ENCODE measurements at regions not wholly inside any gene's neighbourhood (a gene's known extent, or its start where the extent isn't known, plus 50 kb on each side); places are given as distances from the start of the nearest gene placed in this dataset.

GRCh38 chr2:104344985-104345384, 508.9 kb upstream of the POU3F3 start:
- Mint-ChIP-seq H3K4me1 (ENCODE audit: low read depth, unreplicated experiment) (no peaks in the 10 kb centered on the region), H3K27ac (ENCODE audit: unreplicated experiment) (no peak overlapping the region), H3K4me3 (ENCODE audit: low read depth, unreplicated experiment) (no peak overlapping the region), H3K27me3 (ENCODE audit: unreplicated experiment) (no peaks in the 10 kb centered on the region), H3K36me3 (ENCODE audit: insufficient read depth, unreplicated experiment) (no peaks in the 10 kb centered on the region), H3K9me3 (ENCODE audit: low read depth, unreplicated experiment) (peaks cover 7% of the 10 kb centered on the region)
- no peak for DNase-seq
- TF ChIP-seq CTCF (IDR thresholded peaks at IDR 0.05; ENCODE audit: unreplicated experiment): no peak
- CTCF ChIA-PET: no interaction called here
- BruUV-seq (replicated peaks): no TSS peak
- intact Hi-C loops (cut with micrococcal nuclease; ENCODE audit: unreplicated experiment): no loop called here

- CTCF ChIA-PET: no interaction called here
- Mint-ChIP-seq H3K27me3 (ENCODE audit: unreplicated experiment) (no peaks in the 10 kb centered on the region), H3K4me3 (ENCODE audit: low read depth, unreplicated experiment) (no peak overlapping the region), H3K4me1 (ENCODE audit: low read depth, unreplicated experiment) (no peaks in the 10 kb centered on the region), H3K9me3 (ENCODE audit: low read depth, unreplicated experiment) (no peaks in the 10 kb centered on the region), H3K27ac (ENCODE audit: unreplicated experiment) (no peak overlapping the region), H3K36me3 (ENCODE audit: insufficient read depth, unreplicated experiment) (no peaks in the 10 kb centered on the region)
- intact Hi-C loops (cut with micrococcal nuclease; ENCODE audit: unreplicated experiment): no loop called here
- no peak for TF ChIP-seq CTCF (IDR thresholded peaks at IDR 0.05; ENCODE audit: unreplicated experiment)
- BruUV-seq (replicated peaks): no TSS peak
- no peak for DNase-seq
Observed at GRCh38 chr2:104358122-104358521, 495.8 kb upstream of the POU3F3 start.

- CTCF ChIA-PET: no interaction called here
- no peak for TF ChIP-seq CTCF (IDR thresholded peaks at IDR 0.05; ENCODE audit: unreplicated experiment)
- BruUV-seq (replicated peaks): no TSS peak
- Mint-ChIP-seq H3K4me3 (ENCODE audit: low read depth, unreplicated experiment) (no peak overlapping the region), H3K36me3 (ENCODE audit: insufficient read depth, unreplicated experiment) (no peaks in the 10 kb centered on the region), H3K9me3 (ENCODE audit: low read depth, unreplicated experiment) (peaks cover 2% of the 10 kb centered on the region), H3K27ac (ENCODE audit: unreplicated experiment) (no peak overlapping the region), H3K27me3 (ENCODE audit: unreplicated experiment) (no peaks in the 10 kb centered on the region), H3K4me1 (ENCODE audit: low read depth, unreplicated experiment) (no peaks in the 10 kb centered on the region)
- intact Hi-C loops (cut with micrococcal nuclease; ENCODE audit: unreplicated experiment): no loop called here
- DNase-seq: no peak
Observed at GRCh38 chr2:104361414-104361813, 492.5 kb upstream of the POU3F3 start.

- intact Hi-C loops (cut with micrococcal nuclease; ENCODE audit: unreplicated experiment): no loop called here
- CTCF ChIA-PET: no interaction called here
- H3K4me3 Mint-ChIP-seq (ENCODE audit: low read depth, unreplicated experiment): no peak overlapping the region
- peaks cover 8% of the 10 kb centered on the region for H3K9me3 Mint-ChIP-seq (ENCODE audit: low read depth, unreplicated experiment)
- no peak overlapping the region for H3K27ac Mint-ChIP-seq (ENCODE audit: unreplicated experiment)
- DNase-seq: no peak
- TF ChIP-seq CTCF (IDR thresholded peaks at IDR 0.05; ENCODE audit: unreplicated experiment): no peak
- no TSS peak for BruUV-seq (replicated peaks)
- no peaks in the 10 kb centered on the region for H3K27me3 Mint-ChIP-seq (ENCODE audit: unreplicated experiment)
- no peaks in the 10 kb centered on the region for H3K36me3 Mint-ChIP-seq (ENCODE audit: insufficient read depth, unreplicated experiment)
- no peaks in the 10 kb centered on the region for H3K4me1 Mint-ChIP-seq (ENCODE audit: low read depth, unreplicated experiment)
Observed at GRCh38 chr2:104368089-104368488, 485.8 kb upstream of the POU3F3 start.

Measured in Calu3 (cell line).